Mesenteric fat pad (tissue), 1 donor: ENCODE measurements at regions not wholly inside any gene's neighbourhood (a gene's known extent, or its start where the extent isn't known, plus 50 kb on each side); places are given as distances from the start of the nearest gene placed in this dataset.
A peak's percentile ranks its signal among the peaks of the same experiment; 100 is the strongest.
"Not testable (repeated sequence)": the region's sequence is repeated elsewhere in the genome, so short reads cannot be mapped to it uniquely, and the experiment has no call there.

Experiments
- DNase-seq: peaks from one replicate; pipeline ENCODE4 v3.0.0-alpha.2; 2020; ENCODE audit warnings: low spot score
- donor health status: DM: yes; HTN: yes; CAD: no.

DNA sequence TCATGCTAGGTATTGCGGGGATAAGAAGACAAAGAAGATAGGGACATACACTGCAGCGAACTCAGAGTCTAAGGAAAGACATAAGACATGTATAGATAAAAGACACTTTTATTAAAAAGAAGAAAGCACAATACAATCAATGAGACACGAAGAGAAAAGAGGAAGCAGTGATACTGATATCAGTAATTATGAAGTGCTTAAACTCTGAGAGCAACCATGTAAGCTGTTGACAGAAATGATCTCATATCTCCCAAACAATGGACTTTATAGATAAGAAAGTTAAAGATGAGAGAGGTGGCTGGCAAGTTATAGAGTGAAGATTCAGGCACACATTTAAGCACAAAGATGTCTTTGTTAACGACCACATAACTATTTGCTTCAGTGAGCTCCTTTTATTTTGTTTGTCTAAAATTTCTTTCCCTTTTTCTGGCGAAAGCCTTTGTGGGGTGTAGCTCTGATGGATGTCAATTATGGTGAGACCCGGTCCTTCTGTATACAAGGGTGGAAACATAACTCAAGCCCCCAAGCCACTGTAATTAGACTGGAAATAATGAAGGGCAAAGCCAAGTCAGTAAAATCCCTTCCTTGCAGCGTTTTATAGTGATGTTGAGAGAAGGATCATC, 818.0 kb upstream of the SLC10A2 start:
- no peak for DNase-seq

DNA sequence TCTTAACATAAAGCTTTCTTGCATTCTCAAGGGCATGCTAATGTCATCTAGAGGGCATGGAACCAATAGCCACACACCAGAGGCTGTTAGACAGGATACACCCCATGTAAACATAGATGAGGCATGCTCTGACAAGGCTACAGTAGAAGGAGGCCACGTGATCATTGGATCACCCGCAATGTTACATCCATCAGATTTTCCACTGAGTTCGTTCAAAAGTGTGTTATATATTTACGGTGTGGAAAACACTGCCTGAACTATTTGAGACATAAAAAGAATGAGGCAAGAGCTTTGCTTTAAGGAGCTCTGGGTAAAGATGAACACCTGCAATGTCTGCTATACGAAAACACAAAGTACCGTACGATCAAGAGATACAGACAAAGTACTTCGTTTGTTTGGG, 817.5 kb upstream of the SLC10A2 start:
- DNase-seq: no peak

DNA sequence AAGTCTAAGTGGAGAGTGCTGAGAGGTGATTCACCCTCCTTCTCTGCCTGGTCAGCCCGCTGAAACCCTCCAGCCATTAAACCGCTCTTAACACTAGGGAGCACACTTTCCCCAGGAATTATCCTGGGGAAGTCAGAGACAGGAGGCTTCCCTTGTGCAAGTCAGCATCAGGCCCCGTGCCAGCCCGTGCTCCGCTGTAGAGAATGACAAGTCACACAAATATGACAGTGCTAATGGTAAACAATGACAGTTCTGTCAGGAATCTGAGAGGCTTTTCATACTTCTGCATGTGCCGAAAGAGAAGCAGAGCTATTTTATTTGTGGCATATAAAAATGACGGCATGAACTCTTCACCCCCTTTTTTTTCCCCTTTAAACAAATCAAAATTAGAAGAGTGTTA, 816.9 kb upstream of the SLC10A2 start:
- DNase-seq: peak; percentile 72

DNA sequence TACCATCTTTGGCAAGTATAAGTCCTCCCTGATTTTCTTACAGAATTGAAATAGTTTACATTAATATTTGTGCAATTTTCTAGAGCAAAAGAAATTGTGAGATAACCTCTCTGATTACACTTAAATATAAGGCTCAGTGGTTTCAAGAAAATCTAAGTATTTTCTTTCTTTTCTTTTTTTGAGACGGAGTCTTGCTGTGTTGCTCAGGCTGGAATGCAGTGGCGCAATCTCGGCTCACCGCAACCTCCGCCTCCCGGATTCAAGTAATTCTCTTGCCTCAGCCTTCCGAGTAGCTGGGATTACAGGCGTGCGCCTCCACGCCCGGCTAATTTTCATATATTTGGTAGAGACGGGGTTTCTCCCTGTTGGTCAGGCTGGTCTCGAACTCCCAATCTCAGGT, 813.9 kb upstream of the SLC10A2 start:
- not testable (repeated sequence) for DNase-seq

DNA sequence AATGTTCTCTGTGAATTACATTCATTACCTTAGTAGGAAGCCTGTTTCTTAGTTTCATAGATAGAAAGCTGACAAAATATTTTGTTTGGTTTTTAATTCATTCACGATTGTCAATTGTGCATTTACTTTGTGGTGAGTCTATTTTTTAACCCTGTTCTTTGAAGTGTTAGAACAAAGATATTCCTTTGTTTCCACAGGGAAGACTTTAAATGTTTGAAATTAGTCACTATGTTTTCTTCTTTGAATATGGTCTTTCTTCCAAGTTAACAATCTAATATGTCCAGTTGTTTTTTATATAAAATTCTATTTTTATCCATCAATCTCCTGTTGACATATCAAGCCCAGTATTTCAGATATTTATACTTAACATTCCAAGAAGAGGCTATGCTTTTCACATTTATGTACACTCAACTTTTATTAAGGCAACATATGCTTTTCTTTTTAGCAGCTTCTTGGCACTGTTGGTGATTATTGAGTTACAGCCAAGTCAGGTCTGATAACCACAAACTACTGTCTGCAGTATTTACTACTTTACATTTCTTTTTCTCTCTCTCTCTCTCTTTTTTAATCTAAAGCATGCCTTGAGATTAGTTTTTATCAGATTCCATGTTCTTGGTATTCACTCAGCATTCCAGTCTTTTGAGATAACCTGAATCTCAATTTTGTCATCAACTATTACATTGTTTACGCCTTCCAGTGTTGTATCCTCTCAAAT, 812.8 kb upstream of the SLC10A2 start:
- DNase-seq: no peak

DNA sequence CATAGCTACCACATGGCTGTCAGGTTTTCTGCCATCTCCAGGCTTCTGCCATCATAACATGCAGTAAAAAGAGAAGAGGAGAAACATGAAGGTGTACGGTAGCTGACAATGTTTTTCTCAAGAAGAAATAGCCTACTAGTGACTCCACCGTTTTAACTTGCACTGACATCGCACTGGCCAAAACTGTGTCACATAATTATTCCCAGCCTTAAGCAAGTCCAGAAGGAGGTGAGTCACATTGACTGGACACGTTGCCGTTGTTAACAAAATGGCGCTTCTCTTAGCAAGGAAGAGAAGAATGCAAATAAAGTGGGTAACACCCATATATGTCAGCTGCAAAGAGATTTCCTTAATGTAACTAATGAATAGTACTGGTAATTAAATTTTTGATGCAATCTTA, 810.4 kb upstream of the SLC10A2 start:
- no peak for DNase-seq

DNA sequence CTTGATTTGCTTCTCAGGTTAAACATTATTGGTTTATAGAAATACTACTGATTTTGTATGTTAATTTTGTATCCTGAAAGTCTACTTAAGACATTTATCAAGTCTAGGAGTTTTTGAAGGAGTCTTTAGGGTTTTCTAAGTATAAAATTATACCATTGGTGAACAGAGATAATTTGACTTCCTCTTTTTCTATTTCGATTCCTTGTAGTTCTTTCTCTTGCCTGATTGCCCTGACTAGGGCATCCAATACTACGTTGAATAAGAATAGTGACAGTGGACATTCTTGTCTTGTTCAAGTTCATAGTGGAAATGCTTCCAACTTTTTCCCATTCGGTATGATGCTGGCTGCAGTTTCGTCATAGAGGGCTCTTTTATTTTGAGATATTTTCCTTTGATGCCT, 807.5 kb upstream of the SLC10A2 start:
- DNase-seq: no peak

DNA sequence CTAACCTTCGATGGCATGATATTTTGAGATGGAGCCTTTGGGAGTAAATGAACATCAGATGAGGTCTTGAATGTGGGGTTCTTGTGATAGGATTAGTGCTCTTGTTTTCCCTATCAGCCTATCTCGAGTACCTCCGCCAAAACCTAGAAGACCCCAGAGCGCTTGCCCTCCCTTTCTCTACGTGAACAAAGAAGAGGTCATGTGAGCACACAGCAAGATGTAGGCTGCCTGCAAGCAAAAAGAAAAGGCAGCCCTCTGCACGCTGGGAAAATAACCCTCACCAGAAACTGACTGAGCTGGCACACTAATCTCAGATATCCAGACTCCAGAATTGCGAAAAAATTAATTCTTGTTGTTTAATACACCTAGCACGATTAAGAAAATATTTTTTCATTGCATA, 799.8 kb upstream of the SLC10A2 start:
- no peak for DNase-seq

DNA sequence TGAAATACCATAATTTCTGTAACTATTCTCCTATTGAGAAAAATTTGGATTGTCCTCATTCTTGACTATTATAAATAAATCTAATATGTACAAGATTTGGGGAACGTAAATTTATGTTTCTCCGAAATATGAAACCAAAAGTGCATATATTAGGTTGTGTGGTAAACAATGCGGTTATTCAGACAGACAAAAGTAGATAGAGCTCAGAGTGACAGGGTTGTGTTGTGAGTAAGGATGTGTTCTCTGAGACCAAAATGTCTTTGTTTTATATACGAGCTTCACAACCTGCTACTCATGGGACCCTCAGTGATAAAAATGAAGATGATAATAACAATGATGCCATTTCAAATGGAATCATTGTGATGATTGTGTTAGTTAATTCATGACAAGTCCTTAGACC, 796.3 kb upstream of the SLC10A2 start:
- DNase-seq: no peak

DNA sequence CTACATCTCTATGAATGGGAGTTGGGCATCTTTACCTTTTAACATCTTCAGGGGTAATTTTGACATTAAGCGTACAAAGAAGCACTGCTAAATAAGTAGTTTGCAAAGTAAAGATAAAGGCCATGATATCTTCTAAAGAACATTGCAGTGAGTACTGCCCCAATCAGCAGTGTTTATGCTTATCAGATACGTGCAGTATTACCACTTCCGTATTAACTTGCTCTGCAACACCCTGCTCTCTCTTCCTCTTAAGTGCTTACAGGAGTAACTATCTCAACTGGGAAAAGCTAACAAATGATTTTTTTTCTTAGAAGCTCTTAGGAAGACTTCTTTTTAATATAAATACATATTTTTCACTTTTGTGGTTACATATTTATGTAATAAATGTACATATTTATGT, 793.7 kb upstream of the SLC10A2 start:
- no peak for DNase-seq

DNA sequence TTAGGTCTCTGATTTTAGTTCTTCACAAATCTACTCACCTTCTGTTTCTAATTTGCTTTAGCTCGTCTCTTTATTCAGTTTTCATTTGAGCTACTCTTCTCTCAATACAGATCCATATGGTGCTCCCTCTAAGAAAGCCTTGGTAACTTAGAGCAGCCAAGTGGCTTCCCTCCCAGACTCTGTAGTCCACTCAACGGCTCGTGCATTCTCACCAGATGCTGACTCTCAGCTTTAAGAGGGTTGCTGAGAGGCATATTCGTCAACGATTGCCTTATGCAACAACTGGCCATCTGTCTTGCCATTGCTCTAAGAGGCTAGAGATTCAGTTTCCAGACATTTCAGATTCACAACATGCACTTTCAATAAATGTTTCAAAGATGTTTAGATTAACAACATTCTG, 785.8 kb upstream of the SLC10A2 start:
- DNase-seq: no peak

DNA sequence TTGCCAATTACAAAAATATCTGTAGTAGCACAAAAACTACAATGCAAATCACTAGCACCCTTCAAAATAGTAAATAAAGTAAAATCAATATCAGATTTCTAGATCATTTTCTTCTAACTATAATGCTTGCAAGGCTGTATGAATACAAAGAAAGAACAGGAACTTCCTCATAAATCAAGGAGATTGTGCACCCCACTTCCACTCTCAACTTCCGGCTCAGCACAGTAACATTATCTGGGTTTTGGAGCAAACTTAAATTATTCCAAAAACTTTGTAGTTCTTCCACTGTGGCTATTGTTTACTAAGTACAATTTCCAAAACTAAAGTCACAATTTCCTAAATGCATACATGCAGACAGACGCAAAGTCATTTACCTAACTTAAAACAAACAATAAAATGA, 778.3 kb upstream of the SLC10A2 start:
- no peak for DNase-seq

DNA sequence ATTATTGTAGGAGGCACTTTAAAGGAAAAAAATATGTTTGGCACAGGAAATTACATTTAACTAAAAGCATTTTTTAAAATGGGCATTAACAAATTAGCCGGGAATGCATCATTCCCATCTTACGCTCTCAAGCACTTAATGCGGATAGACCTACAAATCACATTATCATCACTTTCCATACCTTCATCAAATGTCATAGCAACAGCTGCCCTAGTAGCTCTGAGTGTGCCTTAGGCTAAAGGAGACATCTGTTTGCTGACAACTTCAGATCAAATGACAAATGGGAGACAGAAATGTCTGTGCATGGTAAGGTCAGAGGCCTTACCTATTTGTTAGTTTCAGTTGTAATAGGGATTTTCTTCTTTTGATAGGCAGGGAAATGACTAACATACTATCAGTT, 773.2 kb upstream of the SLC10A2 start:
- DNase-seq: no peak

DNA sequence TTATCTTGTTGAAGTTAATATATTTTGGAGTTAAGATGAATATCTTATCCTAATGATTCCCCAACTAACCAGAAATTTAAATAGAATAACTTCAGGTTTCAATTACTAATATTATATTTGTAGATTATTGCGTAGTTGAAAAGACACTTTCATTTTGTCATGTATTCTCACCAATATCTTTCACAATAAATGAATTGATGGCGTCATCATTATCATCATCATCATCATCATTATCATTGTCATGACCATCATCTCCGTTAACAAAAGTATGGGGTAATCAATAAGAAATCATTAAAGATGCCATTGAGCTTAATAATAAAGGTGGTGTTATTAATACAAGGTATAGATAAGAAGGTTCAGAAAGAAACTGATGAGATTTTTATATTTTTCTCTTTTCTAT, 768.8 kb upstream of the SLC10A2 start:
- DNase-seq: no peak

DNA sequence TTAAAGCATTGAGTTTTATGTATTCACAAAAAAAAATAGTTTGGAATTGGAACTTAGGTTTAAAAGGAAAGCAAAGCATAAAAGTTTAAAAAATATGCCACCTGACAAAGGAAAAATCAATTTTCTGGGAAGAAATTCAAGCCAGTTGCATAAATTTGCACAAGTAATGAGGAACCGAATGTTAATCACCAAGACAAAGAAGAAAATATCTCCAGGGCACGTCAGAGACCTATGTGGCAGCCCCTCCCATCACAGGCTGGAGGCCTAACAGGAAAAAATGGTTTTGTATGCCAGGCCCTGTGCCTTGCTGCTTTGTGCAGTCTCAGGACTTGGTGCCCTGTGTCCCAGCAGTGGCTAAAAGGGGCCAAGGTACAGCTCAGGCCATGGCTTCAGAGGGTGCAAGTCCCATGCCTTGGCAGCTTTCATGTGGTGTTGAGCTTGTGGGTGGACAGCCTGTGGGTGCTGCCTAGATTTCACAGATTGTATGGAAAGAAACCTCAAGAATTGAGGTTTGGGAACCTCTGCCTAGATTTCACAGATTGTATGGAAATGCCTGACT, 767.2 kb upstream of the SLC10A2 start:
- DNase-seq: no peak

DNA sequence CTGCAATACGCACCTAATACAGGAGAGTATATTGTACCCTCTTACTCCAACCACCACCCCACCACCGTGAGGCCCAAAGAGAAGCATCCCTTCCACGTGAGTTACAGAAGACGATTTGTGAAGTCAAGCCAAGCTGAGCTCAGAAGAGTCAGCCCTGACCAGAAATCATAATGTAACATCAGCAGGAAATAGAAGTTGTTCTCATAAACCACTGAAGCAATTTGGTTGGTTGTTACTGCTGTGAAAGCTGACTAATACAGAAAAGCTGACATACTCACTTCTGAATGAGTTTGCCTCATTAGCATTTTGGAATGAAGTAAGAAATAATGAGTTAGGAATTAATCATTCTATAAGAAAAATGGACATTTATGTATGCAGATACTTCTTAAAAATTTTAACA, 749.4 kb upstream of the SLC10A2 start:
- DNase-seq: no peak

DNA sequence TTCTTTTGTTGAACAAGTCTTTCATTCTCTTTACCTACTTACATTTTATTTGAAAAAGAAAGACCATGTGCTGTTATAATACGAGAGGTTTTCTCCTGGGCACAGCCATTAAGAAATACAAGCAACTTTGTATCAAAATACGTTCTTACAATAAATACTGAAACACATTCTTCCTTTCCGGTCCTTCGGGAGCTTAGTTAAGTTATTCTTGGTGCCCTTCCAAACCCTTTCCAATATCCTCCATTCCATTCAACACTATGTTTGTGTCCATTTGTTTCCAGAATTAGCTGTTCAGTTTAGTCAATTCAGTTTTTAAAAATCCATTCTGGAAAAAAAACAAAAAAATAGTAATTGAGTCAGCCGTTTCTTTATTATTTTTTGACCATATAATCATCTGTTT, 746.8 kb upstream of the SLC10A2 start:
- no peak for DNase-seq

DNA sequence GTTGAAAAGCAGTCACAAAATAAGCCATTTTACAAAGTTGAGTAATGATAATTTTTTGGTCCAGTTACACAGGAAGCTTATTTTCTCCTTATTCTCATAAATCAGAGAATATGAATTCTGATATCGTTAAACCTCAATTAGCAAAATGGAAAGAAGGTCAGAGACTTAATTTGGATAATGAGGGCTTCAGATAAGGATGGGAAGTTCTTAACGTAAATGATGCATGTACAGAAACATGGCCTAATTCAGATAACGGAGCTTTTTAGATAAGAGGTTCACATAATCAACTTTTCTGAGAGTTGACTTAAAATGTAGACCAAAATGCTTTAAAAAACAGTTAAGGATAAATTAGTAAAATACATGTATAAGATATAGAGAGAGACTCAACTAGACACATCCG, 746.3 kb upstream of the SLC10A2 start:
- DNase-seq: no peak

DNA sequence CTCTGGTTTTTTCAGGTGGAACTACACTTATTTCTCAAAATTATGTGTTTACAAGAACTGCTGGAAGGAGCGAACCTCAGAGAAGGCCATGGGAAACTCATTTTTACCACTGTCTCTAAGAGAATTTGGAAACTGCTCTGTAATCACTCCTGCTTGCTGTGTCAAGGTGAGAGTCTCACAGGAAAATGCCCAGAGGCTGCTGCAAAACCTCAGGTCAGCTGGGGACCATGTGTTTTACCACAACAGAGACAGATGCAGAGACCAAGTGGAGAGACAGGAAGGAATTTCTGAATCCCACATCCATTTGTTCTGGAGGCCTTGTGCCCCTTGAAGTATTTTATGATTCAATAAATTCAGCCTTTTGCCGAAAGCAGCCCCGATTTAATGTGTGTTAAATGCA, 743.8 kb upstream of the SLC10A2 start:
- DNase-seq: no peak

DNA sequence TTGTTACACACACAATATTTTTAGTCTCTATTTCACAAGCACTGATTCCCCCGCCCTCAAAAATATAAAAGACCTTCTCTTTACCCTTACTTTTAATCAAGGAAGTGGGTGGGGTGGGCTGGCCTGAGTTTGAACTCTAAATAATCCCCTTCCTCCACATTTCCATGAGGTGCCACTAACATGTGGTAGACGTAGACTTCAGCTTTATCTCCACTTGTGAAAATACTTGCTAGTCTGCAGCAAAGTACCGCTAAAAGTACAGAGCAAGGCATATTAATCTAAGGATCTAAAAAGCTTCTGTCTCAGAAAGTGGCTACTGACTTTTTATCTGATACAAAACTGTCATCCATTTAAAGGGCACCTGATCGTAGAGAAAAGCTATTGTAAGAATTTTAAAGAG, 739.6 kb upstream of the SLC10A2 start:
- no peak for DNase-seq

DNA sequence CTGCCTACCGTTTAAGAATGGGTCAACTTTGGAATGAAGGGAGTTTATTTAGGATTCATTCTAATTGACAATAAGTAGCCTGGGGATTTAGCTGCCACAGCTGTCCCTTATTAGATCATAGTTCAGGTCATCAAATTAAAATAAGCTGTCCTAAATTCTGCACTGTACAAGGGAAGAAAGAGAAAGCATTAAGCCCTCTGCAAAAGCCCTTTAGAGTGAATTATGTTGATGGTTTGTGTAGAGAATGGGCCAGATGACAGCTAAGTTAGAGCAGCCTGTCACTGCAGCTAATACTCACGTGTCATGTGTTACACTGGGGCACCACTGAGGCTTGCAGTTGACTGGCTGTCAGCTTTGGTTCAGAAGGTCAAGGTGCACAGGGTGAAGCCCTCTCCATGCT, 737.1 kb upstream of the SLC10A2 start:
- DNase-seq: no peak

DNA sequence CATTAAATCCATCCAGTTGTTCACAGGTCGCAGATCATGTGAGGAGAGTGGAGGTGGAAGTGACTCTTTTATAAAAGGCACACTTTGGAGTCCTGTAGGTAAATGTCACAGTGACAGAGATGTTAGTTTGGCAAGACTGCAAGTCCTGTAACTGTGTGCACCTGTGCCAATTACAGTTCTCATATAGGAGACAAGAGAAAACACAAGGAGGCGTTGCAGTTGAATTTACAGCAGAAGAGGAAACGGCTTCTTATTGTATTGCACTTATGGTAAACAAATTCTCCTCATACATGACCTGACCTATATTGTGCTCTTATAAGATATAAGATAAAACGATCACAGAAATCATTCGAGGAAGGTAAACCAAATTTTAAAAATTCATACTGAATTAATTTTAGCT, 732.8 kb upstream of the SLC10A2 start:
- no peak for DNase-seq

DNA sequence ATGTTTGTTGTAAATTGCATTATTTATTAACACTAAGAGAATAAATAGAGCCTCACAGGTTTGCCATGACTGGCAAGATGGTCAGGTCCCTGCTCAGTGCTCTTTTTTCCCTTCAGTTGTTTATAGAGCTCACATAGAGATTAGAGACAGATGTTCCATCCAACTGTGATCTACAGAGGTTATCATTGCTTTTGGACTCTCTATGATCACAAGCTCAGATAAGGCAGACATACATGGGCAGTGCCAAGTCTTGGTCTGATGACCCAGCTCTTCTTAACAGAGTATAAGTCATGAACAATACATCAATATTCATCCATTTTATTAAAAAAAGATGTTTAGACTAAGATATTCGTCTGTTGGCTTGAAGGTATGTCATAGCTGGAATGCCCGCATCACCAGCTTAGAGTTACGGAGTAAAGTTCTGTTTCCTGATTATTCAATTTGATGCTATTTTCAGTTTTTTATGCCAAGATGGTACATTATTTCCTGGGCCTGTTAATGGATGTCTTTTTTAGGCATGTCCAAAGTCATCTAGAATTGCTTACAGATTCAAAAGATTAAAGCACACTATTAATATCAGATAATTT, 729.8 kb upstream of the SLC10A2 start:
- DNase-seq: no peak
